ENCODE measurements at regions not wholly inside any gene's neighbourhood (a gene's known extent, or its start where the extent isn't known, plus 50 kb on each side); places are given as distances from the start of the nearest gene placed in this dataset.

GRCh38 chr5:95334900-95335538 lies 50.1 kb upstream of the MCTP1 start:
- POLR2A ChIA-PET = no interaction called here
- CTCF ChIA-PET = interaction anchor here (0.6 kb wide), 1 partner anchor 452 kb away, joined by 3 read pairs; no protein-coding TSS in a partner anchor

More at GRCh38 chr5:95334900-95335538, 50.1 kb upstream of the MCTP1 start:
- intact Hi-C loops (cut with DNase I, micrococcal nuclease) = no loop called here
- H3K9me3 Mint-ChIP-seq (ENCODE audit: low read depth) = peaks cover under 1% of the 10 kb centered on the region
- peaks cover 4% of the 10 kb centered on the region for H3K27me3 Mint-ChIP-seq
- H3K4me1 Mint-ChIP-seq = no peaks in the 10 kb centered on the region
- no peak for ATAC-seq
- no peak overlapping the region for H3K4me3 Mint-ChIP-seq
- H3K27ac Mint-ChIP-seq = no peak overlapping the region
- DNase-seq = no peak
- no peaks in the 10 kb centered on the region for H3K36me3 Mint-ChIP-seq (ENCODE audit: low read depth)

Data from activated CD4-positive, alpha-beta T cell treated with anti-CD3 and anti-CD28 coated beads for 36 hours (primary cell).